HG02938 (cell line): ENCODE measurements at regions not wholly inside any gene's neighbourhood (a gene's known extent, or its start where the extent isn't known, plus 50 kb on each side); places are given as distances from the start of the nearest gene placed in this dataset.
"Not testable (repeated sequence)": the region's sequence is repeated elsewhere in the genome, so short reads cannot be mapped to it uniquely, and the experiment has no call there.

Experiments
- ATAC-seq: cut with Tn5 transposase; IDR thresholded peaks from one replicate; pipeline ENCODE4 v1.9.1; 2021; ENCODE audit warnings: mild to moderate bottlenecking, moderate library complexity; ENCODE audit not compliant: unreplicated experiment

DNA sequence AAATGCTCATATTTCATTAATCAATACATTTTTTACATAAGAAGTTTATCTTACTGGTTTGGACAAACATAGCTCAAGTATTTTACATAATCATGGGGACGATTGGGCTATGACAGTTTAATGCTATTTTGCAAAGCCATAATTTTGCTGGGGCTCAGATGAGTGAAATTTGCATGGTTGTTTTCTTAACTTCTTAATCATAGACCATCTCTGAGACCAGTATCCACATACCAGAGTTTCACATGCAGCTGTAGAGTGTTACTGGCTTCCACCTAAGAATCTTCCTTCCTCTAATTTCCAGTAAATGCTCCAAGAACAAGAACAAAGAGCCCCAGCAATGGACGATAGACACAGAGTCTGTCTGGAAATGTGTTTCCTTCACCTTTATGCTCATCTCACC, 303.0 kb upstream of the TMEM132C start:
- no peak for ATAC-seq

DNA sequence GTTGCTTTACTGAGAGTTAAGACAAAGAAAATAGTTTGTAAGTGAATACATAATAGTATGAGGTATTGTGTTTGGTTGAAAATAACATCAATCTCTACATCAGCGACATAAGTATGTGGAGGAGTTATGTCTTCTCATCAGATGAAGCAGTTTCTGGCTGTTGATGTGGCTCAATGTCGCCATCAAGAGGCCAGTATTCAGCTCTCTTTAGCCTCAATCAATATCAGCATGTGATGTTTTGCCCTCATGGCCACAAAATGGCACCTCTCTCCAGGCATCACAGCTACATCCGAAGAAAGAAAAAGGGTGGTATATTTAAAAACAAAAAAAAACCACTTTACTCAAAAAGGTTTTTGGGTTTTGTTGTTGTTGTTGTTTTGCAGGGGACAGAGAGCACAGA, 302.3 kb upstream of the TMEM132C start:
- no peak for ATAC-seq

DNA sequence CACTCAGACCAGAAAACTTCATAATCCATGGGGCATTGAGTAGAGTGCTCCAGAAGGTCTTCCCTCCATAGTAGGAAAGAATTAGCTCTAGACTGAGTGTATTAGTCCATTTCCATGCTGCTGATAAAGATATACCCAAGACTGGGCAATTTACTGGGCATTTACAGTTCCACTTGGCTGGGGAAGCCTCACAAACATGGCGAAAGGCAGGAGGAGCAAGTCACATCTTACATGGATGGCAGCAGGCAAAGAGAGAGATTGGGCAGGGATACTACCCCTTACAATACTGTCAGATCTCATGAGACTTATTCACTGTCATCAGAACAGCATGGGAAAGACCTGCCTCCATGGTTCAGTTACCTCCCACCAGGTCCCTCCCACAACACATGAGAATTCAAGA, 300.6 kb upstream of the TMEM132C start:
- ATAC-seq = no peak

DNA sequence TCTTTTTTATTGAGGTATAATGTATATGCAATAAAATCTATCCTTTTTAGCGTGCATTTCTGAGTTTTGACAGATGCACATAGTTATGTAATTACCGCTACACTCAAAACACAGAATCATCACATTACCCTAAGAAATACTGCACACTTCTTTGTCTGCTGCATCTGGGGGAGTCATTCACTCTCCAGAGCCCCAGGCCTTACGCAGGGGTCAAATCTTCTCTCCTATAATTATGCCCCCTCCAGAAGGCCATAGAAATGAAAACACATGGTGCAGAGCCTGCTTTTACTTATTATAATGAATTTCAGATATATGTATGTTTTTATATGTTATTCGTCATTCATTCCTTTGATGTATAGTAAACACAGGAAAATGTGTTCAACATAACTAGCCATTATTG, 296.5 kb upstream of the TMEM132C start:
- ATAC-seq = no peak

DNA sequence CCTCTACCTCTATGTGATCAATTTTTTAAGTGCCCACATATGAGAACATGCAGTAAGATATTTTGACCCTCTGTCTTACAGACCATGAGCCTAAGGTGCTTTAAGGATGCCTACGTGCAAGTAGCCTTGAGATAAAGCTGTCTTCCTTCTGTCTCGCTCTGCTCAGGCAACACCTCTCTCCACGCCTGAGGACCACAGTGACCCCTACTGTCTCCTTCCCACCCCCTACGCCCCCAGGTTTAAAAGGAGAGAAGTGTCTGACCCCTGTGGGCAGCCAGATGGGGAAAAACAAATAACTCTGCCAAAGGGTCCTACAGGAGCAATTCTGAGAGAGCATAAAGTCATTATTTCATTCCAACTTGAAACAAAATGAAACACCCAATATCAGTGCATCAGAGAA, 286.4 kb upstream of the TMEM132C start:
- ATAC-seq = no peak

DNA sequence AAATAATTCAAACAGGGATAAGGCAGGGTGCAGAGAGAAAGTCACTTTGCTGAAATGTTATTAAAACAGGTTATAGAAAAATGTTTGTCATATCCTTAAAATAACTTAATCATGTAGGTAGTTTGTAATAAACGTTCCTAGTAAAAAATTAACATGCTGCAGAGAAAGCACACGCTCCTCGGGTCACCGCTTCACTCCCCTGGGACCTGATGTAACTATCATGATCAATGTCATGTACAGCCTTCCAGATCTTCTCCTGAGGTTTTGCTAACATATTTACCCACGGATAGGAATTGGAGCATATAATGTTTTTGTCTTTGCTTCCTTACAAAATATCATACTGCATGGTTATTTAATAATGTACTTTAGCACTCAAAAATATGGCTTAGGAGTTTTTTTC, 285.1 kb upstream of the TMEM132C start:
- no peak for ATAC-seq

DNA sequence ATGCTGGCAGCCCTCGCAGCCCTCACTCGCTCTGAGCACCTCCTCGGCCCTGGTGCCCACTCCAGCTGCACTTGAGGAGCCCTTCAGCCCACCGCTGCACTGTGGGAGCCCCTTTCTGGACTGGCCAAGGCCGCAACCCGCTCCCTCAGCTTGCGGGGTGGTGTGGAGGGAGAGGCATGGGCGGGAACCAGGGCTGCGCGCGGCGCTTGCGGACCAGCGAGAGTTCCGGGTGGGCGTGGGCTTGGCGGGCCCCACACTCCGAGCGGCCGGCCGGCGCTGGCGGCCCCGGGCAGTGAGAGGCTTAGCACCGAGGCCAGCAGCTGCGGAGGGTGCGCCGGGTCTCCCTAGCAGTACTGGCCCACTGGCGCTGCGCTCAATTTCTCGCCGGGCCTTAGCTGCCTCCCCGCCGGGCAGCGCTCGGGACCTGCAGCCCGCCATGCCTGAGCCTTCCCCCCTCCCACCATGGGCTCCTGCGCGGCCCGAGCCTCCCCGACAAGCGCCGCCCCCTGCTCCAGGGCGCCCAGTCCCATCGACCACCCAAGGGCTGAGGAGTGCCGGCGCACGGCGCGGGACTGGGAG, 283.7 kb upstream of the TMEM132C start:
- not testable (repeated sequence) for ATAC-seq

DNA sequence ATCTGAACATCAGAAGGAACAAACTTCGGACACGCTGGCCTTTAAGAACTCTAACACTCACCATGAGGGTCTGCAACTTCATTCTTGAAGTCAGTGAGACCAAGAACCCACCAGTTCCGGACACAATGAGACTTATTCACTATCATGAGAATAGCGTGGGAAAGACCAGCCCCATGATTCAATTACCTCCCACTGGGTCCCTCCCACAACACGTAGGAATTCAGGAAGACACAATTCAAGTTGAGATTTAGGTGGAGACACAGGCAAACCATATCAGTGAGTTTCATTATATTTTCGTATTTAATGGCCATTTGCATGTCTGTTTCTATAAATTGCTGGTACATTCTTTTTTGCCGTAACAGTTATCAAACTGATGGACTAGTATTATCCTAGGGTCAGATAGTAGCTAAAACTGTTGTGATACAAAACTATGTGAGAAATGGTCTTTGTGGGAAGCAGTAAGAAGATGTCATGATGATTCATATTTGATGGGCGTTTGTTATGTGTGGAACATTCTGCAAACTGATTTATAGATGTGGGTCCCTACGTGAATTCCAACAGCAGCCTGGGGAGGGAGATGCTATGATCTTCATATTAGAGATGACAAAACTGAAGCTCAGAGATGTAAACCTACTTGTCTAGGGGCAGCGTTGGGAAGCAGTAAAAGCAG, 282.4 kb upstream of the TMEM132C start:
- ATAC-seq = no peak

DNA sequence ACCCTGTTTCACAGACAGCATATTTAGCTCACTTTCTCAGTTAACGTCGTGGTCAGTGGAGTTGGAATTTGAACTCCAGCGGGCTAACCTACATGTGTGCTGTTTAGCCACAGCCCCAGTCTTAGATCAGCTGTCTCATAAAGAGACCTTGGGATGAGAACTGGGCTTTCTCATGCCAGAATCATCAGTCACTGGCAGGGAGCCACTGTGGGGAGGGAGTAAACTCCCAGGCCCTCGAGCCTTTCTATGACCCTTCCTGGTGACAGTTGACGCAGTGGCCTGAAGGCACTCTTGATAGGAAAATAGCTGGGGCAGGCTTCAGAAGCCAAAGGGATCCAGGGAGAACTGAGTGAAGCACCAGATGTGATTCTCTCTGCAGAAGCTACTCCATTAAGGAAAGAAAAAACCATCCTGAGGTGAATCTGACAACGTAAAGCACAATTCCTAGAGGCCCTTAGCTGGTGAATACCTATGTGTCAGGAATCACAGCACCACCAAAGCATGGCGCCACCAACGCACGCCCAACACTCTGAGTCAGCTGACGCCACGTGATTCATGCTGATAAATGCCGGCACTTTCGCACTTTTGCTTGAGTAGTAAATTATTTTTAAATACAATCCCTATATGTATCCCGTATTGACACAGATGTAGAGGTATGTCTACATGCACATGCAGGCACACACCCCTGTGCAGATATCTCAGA, 279.6 kb upstream of the TMEM132C start:
- ATAC-seq = no peak

DNA sequence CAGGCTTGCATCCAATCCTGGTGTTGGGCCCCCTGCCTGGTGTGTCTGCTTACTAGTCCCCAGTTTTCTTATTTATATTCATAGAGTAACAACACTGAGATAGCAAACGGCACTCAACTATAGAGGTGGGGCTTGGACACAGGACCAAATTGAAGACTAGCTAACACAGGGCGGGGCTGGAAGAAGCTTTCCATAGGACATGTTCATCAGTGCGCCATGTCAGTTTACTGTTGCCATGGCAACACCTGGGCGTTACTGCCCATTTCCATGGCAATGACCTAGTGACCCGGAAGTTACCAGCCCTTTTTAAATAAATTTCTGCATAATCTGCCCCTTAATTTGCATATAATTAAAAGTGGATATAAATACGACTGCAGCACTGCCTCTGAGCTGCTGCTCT, 275.5 kb upstream of the TMEM132C start:
- ATAC-seq = no peak

DNA sequence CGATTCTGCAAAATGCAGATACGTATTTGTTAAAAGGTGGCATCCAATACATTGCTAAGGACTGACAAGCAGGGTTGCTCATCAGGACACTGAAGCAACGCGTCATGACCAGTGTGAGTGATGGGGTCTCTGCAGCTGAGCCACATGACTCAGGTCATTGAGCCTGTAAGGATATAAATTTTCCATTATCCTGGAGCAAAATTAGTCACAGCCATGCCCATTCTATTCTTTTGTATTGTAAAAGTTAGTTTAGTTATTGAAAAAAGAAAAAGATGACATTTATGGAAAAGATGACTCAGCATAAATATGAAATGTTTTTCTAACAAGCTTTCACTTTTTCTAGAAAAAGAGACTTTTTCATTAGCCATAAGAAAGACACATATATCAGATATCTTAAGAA, 268.0 kb upstream of the TMEM132C start:
- no peak for ATAC-seq

DNA sequence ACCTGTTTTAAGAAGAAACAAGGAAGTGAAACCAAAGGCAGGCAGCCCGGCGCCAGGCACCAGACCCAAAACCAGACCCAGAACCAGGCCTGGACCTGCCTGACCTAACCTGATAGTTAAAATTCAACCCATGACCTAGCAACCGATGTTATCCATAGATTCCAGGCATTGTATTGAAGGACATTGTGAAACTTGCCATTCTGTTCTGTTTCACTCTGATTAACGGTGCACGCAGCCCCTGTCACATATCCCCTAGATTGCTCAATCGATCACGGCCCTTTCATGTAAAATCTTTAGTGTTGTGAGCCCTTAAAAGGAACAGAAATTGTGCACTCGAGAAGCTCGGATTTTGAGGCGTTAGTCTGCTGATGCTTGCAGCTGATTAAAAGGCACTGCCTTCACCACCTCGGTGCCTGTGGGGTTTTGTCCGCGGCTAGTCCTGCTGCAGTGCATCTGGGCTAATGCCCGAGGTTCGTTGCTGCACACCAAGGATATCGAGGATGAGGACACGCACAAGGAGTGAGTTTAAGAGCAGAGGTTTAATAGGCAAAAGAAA, 262.5 kb upstream of the TMEM132C start:
- no peak for ATAC-seq

DNA sequence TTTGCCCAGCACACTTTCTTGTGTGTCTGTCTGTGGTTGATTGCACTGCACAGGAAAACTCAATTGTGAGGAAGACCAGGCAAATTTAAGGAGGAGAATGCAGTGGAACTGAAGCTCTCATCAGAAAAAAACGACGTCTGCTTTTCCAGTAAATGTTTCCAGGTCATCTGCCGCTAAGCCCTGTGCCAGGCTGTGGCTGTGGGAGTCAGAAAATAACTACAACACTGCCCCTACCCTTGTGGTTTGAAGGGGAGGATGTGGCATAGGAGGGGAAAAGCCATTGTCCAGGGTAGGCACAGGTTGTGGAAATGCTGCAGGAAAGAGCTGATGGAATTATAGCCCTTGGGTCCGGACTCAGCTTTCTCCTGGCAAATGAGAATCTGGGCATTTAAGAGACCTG, 259.7 kb upstream of the TMEM132C start:
- no peak for ATAC-seq

DNA sequence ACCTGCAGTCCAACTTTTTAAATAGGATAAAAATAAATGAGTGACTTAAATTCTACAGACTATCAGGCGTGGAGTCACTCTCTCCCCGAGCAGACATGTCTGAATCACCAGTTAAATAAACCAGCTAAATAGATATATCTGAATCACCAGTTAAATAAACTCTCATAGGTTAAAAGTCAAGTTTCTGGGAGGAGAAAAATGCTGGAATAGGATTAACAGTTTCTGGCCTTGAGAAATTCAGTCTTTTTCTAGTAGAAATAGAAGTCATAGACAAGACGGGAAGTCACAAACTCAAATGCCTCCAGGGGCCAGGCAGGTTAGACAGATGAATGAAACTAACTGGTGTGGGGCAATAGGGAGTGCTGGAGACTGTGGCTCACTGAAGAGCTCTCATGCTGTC, 258.6 kb upstream of the TMEM132C start:
- no peak for ATAC-seq

DNA sequence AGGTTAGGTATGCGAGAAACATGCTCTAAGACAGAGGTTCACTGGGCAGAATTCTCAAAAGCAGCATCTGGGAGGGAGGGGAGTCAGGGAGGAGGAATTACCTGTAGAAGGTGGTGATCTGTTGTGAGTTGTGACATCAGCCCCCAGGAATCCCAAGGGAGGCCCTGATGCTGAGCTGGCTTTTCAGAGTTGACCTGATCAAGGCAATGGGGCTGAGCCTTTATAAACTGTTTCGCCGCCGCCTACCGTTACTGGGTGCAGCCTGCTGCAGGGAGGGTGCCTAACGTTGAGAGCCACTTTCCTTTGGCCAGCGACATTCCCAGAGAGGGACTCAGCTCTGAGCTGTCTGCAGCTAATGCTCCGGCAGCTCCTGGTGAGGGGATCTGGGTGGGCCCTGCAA, 257.9 kb upstream of the TMEM132C start:
- ATAC-seq = no peak

DNA sequence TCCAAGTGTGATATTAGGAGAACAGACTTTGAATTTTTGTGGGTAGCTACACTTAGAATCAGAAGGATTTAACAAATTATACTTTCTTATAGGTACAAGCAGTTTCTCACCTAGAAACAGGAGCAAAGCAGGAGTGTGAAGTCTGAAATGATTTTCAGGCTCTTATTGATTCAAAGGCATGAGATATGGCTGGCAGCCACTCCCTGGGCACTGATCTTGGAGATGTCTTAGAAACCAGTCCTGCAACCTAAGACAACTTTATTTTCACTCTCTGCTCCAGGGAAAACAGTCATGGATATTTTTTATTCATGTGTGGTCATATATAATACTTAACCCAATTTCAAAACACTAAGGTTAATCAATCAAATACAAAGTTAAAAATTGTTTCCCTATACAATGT, 254.9 kb upstream of the TMEM132C start:
- no peak for ATAC-seq

DNA sequence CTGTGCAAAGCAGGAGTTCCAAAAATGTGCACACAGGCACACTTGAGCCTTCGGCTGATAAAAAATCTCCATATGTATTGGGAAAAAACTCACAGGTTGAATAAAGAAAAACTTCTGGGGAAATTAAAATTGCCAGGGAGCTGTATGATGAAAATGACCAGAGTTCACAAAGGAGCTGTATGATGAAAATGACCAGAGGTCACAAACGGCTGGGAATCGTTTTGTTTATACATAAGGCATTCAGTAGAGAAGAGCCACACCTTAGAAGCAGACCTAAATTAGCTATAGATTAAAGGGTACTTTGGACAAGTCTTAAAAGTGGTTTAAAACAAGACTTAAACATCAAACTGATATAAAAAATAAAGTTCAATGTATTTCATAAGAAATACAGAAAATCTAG, 251.7 kb upstream of the TMEM132C start:
- ATAC-seq = no peak

DNA sequence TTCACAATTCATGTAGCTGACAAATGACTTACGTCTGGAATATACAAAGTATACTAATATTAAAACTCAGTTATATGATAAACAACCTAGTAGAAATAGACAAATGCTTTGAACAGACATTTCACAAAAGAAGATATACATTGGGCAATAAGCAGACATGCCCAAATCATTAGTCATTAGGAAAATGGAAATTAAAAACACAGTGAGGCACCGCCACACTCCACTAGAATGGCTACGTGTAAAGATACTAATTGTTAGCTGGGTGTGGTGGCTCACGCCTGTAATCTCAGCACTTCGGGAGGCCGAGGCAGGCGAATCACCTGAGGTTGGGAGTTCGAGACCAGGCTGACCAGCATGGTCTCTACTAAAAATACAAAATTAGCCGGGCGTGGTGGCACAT, 248.9 kb upstream of the TMEM132C start:
- no peak for ATAC-seq

DNA sequence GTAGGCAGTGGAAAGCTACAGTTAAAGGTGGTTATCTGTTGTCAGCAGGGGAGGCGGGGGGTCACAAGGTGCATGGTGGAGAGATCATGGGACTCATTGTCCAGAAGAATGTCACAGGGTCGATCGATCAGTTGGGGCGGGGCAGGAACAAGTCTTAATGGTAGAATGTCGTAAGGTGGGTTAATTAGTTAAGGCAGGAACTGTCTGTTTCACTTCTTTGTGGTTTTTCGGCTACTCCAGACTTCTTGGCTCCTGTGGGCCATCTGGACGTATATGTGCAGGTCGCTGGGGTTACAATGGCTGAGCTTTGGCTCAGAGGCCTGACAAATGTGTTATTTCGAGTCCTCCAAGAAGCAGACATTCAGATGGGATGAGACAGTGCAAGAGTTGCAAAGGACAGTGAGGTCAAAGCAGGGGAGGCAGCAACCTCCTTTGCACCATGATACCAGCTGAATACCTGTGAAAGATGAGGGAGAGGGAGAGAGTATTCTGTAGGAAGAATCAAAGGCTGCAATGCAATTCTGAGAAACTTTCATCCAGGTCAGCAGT, 246.9 kb upstream of the TMEM132C start:
- no peak for ATAC-seq

DNA sequence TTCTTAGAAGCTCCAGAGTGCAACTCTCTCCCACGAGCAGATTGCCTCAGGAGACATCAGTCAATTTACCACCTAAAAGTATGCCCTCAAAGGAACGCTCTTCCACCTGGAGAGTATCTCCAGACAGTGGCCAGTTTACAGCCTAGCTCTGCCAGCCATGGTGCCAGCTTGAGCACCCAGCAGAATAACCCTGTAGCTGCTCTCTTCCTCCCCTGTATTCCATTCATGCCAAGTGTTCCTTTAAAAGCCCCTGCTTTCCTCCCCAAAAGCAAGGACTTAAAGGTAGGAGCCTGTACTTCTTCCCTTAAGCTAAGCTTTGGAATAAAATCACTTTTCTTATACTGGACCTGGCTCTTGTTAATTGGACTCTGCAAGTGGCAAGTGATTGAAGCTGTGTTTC, 245.4 kb upstream of the TMEM132C start:
- ATAC-seq = no peak

DNA sequence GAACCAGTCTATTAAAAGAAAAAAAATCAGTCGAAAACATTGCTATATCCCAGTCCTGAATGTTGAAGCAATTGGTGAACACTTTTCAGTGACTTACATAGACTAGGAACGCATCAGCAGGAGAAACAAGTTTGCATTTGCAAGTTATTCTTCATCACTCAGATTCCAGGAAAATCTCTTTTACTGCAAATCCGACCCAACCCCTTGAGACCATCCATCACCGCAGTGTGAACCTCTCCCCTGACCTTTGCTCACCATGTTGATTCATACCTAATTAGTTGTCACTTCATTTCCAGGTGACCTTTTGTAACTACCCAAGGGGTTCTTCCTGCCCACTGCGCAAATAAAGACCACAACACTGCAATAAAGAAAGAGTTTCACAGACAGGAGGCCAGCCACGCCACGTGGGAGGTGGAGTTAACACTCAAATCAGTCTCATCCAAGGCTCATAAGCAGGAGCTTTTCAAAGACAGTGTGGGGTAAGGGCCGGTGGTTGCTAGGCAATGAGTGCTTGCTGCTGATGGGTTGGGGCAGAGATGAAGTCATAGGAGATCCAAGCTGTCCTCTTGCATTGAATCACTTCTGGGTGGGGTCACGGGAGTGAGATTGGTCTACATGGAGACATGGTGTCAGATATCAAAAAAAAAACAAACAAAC, 241.3 kb upstream of the TMEM132C start:
- ATAC-seq = no peak
